Epidermal melanocyte (primary cell): ENCODE measurements at regions not wholly inside any gene's neighbourhood (a gene's known extent, or its start where the extent isn't known, plus 50 kb on each side); places are given as distances from the start of the nearest gene placed in this dataset.

ENCODE experiments used
- DNase-seq: peaks from one replicate; pipeline ENCODE4 v3.0.0; 2011; ENCODE audit warnings: low spot score; ENCODE audit not compliant: insufficient read length

GRCh38 chr18:72692086-72692485 is 147.9 kb upstream of the CBLN2 start:
- DNase-seq = no peak

GRCh38 chr18:72687736-72688135 is 143.6 kb upstream of the CBLN2 start:
- DNase-seq = no peak

- DNase-seq = no peak
These were observed 131.3 kb upstream of the CBLN2 start for GRCh38 chr18:72675394-72675793.

- DNase-seq = no peak
These were observed 130.6 kb upstream of the CBLN2 start for GRCh38 chr18:72674710-72675109.

GRCh38 chr18:72673242-72673641 is 129.1 kb upstream of the CBLN2 start:
- no peak for DNase-seq

- peak; percentile 62 for DNase-seq
These were observed 128.4 kb upstream of the CBLN2 start for GRCh38 chr18:72672364-72673184.

- no peak for DNase-seq
These were observed 123.8 kb upstream of the CBLN2 start for GRCh38 chr18:72667932-72668331.

- no peak for DNase-seq
These were observed 109.0 kb upstream of the CBLN2 start for GRCh38 chr18:72652990-72653593.

GRCh38 chr18:72651033-72651432 is 106.9 kb upstream of the CBLN2 start:
- no peak for DNase-seq

- DNase-seq = no peak
These were observed 104.4 kb upstream of the CBLN2 start for GRCh38 chr18:72648481-72648960.

GRCh38 chr18:72648079-72648478 is 103.9 kb upstream of the CBLN2 start:
- DNase-seq = no peak

- DNase-seq = no peak
These were observed 96.4 kb upstream of the CBLN2 start for GRCh38 chr18:72640557-72640956.

GRCh38 chr18:72638376-72638775 is 94.2 kb upstream of the CBLN2 start:
- DNase-seq = no peak

- DNase-seq = no peak
These were observed 93.6 kb upstream of the CBLN2 start for GRCh38 chr18:72637721-72638120.

- no peak for DNase-seq
These were observed 93.2 kb upstream of the CBLN2 start for GRCh38 chr18:72637299-72637698.

GRCh38 chr18:72636611-72637010 is 92.5 kb upstream of the CBLN2 start:
- no peak for DNase-seq

- DNase-seq = no peak
These were observed 90.4 kb upstream of the CBLN2 start for GRCh38 chr18:72634500-72634899.

GRCh38 chr18:72630991-72631390 is 86.8 kb upstream of the CBLN2 start:
- no peak for DNase-seq

GRCh38 chr18:72623444-72623843 is 79.3 kb upstream of the CBLN2 start:
- DNase-seq = no peak

- DNase-seq = no peak
These were observed 69.4 kb upstream of the CBLN2 start for GRCh38 chr18:72613534-72613930.

- no peak for DNase-seq
These were observed 68.9 kb upstream of the CBLN2 start for GRCh38 chr18:72612894-72613533.

- no peak for DNase-seq
These were observed 61.2 kb upstream of the CBLN2 start for GRCh38 chr18:72605376-72605775.
